ENCODE measurements at regions not wholly inside any gene's neighbourhood (a gene's known extent, or its start where the extent isn't known, plus 50 kb on each side); places are given as distances from the start of the nearest gene placed in this dataset.

- H3K9ac ChIP-seq (ENCODE audit: low read length) = no peak overlapping the region
- H3K4me2 ChIP-seq (ENCODE audit: low read depth, low read length, poor library complexity, severe bottlenecking) = no peak overlapping the region
- no peaks in the 10 kb centered on the region for H3K27me3 ChIP-seq (ENCODE audit: low read length)
- TF ChIP-seq EZH2phosphoT487 (conservative IDR thresholded peaks at IDR 0.05; ENCODE audit: low read length) (no peak), CTCF (IDR thresholded peaks at IDR 0.05; ENCODE audit: insufficient read depth, low read length, poor library complexity, severe bottlenecking) (no peak)
- H3K27ac ChIP-seq (ENCODE audit: low read depth, low read length) = no peak overlapping the region
- no peaks in the 10 kb centered on the region for H4K20me1 ChIP-seq (ENCODE audit: low read depth, low read length)
- no peak overlapping the region for H2AFZ ChIP-seq (ENCODE audit: low read depth, low read length, severe bottlenecking)
- H3K36me3 ChIP-seq (ENCODE audit: low read length) = no peaks in the 10 kb centered on the region
- no peaks in the 10 kb centered on the region for H3K9me2 ChIP-seq (replicated peaks; ENCODE audit: insufficient read depth, low read length)
- H3K9me3 ChIP-seq (ENCODE audit: insufficient read depth, low read length) = peaks cover 5% of the 10 kb centered on the region; the same call in 1 of the 2 replicates
- H3K79me2 ChIP-seq (ENCODE audit: insufficient read depth, low read length) = no peaks in the 10 kb centered on the region
- H3K4me3 ChIP-seq (ENCODE audit: insufficient read depth, low read length, poor library complexity, severe bottlenecking) = no peak overlapping the region
- no peaks in the 10 kb centered on the region for H3F3A ChIP-seq (ENCODE audit: insufficient read depth)
Observed at GRCh38 chr9:23537192-23538066, 288.6 kb downstream of the ELAVL2 start.

GRCh38 chr9:23538067-23538402 is 288.0 kb downstream of the ELAVL2 start:
- no peaks in the 10 kb centered on the region for H3K36me3 ChIP-seq (ENCODE audit: low read length)
- H3K9ac ChIP-seq (ENCODE audit: low read length) = no peak overlapping the region
- no peaks in the 10 kb centered on the region for H3K27me3 ChIP-seq (ENCODE audit: low read length)
- H3K27ac ChIP-seq (ENCODE audit: low read depth, low read length) = no peak overlapping the region
- H3K4me2 ChIP-seq (ENCODE audit: low read depth, low read length, poor library complexity, severe bottlenecking) = no peak overlapping the region
- no peak overlapping the region for H3K4me3 ChIP-seq (ENCODE audit: insufficient read depth, low read length, poor library complexity, severe bottlenecking)
- no peak overlapping the region for H2AFZ ChIP-seq (ENCODE audit: low read depth, low read length, severe bottlenecking)
- H3K79me2 ChIP-seq (ENCODE audit: insufficient read depth, low read length) = no peaks in the 10 kb centered on the region
- H3K9me3 ChIP-seq (ENCODE audit: insufficient read depth, low read length) = peaks cover 5% of the 10 kb centered on the region; the same call in 1 of the 2 replicates
- H3K9me2 ChIP-seq (replicated peaks; ENCODE audit: insufficient read depth, low read length) = no peaks in the 10 kb centered on the region
- H3F3A ChIP-seq (ENCODE audit: insufficient read depth) = no peaks in the 10 kb centered on the region
- no peaks in the 10 kb centered on the region for H4K20me1 ChIP-seq (ENCODE audit: low read depth, low read length)
- TF ChIP-seq CTCF (IDR thresholded peaks at IDR 0.05; ENCODE audit: insufficient read depth, low read length, poor library complexity, severe bottlenecking) = no peak
- no peak for TF ChIP-seq EZH2phosphoT487 (conservative IDR thresholded peaks at IDR 0.05; ENCODE audit: low read length)

GRCh38 chr9:23538461-23539003 is 287.5 kb downstream of the ELAVL2 start:
- no peak overlapping the region for H3K9ac ChIP-seq (ENCODE audit: low read length)
- TF ChIP-seq CTCF (IDR thresholded peaks at IDR 0.05; ENCODE audit: insufficient read depth, low read length, poor library complexity, severe bottlenecking) (no peak), EZH2phosphoT487 (conservative IDR thresholded peaks at IDR 0.05; ENCODE audit: low read length) (no peak)
- no peaks in the 10 kb centered on the region for H3K36me3 ChIP-seq (ENCODE audit: low read length)
- peaks cover 5% of the 10 kb centered on the region; the same call in 1 of the 2 replicates for H3K9me3 ChIP-seq (ENCODE audit: insufficient read depth, low read length)
- no peaks in the 10 kb centered on the region for H3F3A ChIP-seq (ENCODE audit: insufficient read depth)
- no peaks in the 10 kb centered on the region for H4K20me1 ChIP-seq (ENCODE audit: low read depth, low read length)
- H2AFZ ChIP-seq (ENCODE audit: low read depth, low read length, severe bottlenecking) = no peak overlapping the region
- H3K4me2 ChIP-seq (ENCODE audit: low read depth, low read length, poor library complexity, severe bottlenecking) = no peak overlapping the region
- H3K79me2 ChIP-seq (ENCODE audit: insufficient read depth, low read length) = no peaks in the 10 kb centered on the region
- no peak overlapping the region for H3K27ac ChIP-seq (ENCODE audit: low read depth, low read length)
- no peaks in the 10 kb centered on the region for H3K9me2 ChIP-seq (replicated peaks; ENCODE audit: insufficient read depth, low read length)
- H3K4me3 ChIP-seq (ENCODE audit: insufficient read depth, low read length, poor library complexity, severe bottlenecking) = no peak overlapping the region
- no peaks in the 10 kb centered on the region for H3K27me3 ChIP-seq (ENCODE audit: low read length)

Data from SU-DHL-6 (cell line).